GM12878 (cell line): ENCODE measurements at regions not wholly inside any gene's neighbourhood (a gene's known extent, or its start where the extent isn't known, plus 50 kb on each side); places are given as distances from the start of the nearest gene placed in this dataset.

Source experiments
- ATAC-seq: fragments of 200-7000 bp; cut with Tn5 transposase; 3 replicates; pipeline ENCODE4 v1.9.1; 2020; ENCODE audit warnings: mild to moderate bottlenecking, moderate library complexity
- BruUV-seq: library from RNA; stranded (reverse); fragments of 400-500 nt; replicated peaks from 2 replicates; lab custom pipeline; 2021; lab: Mats Ljungman, UMichigan
- CTCF ChIA-PET: fragments of 300-600 bp; sonication (Branson Sonifier 250); formaldehyde crosslinking; extraction: SDS; loops from one replicate; lab custom pipeline; 2021; ENCODE audit warnings: inconsistent platforms; lab: Yijun Ruan, JAX
- POLR2A ChIA-PET: fragments of 350-600 bp; formaldehyde crosslinking; extraction: SDS; loops from one replicate; lab custom pipeline; 2021; ENCODE audit warnings: inconsistent platforms; lab: Charles Lee
- RAD21 ChIA-PET: fragments of 300-600 bp; sonication (Branson Sonifier 250); formaldehyde crosslinking; loops from one replicate; lab custom pipeline; 2023; ENCODE audit warnings: antibody characterized with exemption; ENCODE audit not compliant: unreplicated experiment; lab: Charles Lee
- SMC1A ChIA-PET: fragments of 300-600 bp; sonication (Branson Sonifier 250); formaldehyde crosslinking; loops from one replicate; lab custom pipeline; 2023; ENCODE audit not compliant: unreplicated experiment, uncharacterized antibody; lab: Charles Lee
- DNase-seq: peaks from one replicate; pipeline ENCODE4 v3.0.0-alpha.2; 2011; ENCODE audit warnings: low read depth, low spot score
- FAIRE-seq: peaks from 3 replicates; lab custom pipeline; 2011; peaks lifted over from hg19 to GRCh38; lab: Jason Lieb, UNC
- H2AFZ ChIP-seq: 2 replicates; pipeline ENCODE4 v1.6.0; 2011; ENCODE audit warnings: low read depth, low read length, control low read depth; ENCODE audit not compliant: control insufficient read depth
- H3K27ac ChIP-seq: 2 replicates; pipeline ENCODE4 v1.5.1; 2011; ENCODE audit warnings: control low read depth; ENCODE audit not compliant: control insufficient read depth, insufficient read depth
- H3K27me3 ChIP-seq, 2 experiments: replicated peaks in 1 of 2; 2 replicates each; pipeline versions ENCODE4 v1.6.0 to v1.6.1; 2011; ENCODE audit warnings: low read length in 1 of 2; ENCODE audit not compliant: control insufficient read depth in 2 of 2, insufficient read depth in 2 of 2
- H3K36me3 ChIP-seq, 2 experiments: 2 replicates each; pipeline ENCODE4 v1.5.1; 2011; ENCODE audit warnings: low read length in 1 of 2; ENCODE audit not compliant: control insufficient read depth in 2 of 2, insufficient read depth in 2 of 2
- H3K4me1 ChIP-seq: 2 replicates; pipeline ENCODE4 v1.6.1; 2011; ENCODE audit warnings: mild to moderate bottlenecking, low read length, moderate library complexity, mixed read lengths; ENCODE audit not compliant: control insufficient read depth, insufficient read depth
- H3K4me2 ChIP-seq: 2 replicates; pipeline ENCODE4 v1.6.0; 2011; ENCODE audit warnings: control low read depth; ENCODE audit not compliant: control insufficient read depth, insufficient read depth
- H3K4me3 ChIP-seq: fragments of 200-600 bp; sonication (generic); 2 replicates; pipeline ENCODE4 v1.5.1; 2016
- H3K79me2 ChIP-seq: 2 replicates; pipeline ENCODE4 v1.6.0; 2011; ENCODE audit warnings: low read length; ENCODE audit not compliant: control insufficient read depth, insufficient read depth
- H3K9ac ChIP-seq: 2 replicates; pipeline ENCODE4 v1.8.0; 2011; ENCODE audit warnings: low read length, control low read depth, mixed read lengths; ENCODE audit not compliant: control insufficient read depth, insufficient read depth
- H3K9me3 ChIP-seq: replicated peaks from 3 replicates; pipeline ENCODE4 v1.5.1; 2011; ENCODE audit warnings: mild to moderate bottlenecking, low read length; ENCODE audit not compliant: control insufficient read depth, insufficient read depth
- H4K20me1 ChIP-seq: 2 replicates; pipeline ENCODE4 v1.6.0; 2011; ENCODE audit not compliant: control insufficient read depth, insufficient read depth
- BCLAF1 ChIP-seq: fragments of 450-650 bp; IDR thresholded peaks from 2 replicates; pipeline ENCODE4 v1.6.1; 2017; ENCODE audit warnings: antibody characterized with exemption, mild to moderate bottlenecking, moderate library complexity
- CBX5 ChIP-seq: sonication (generic); IDR thresholded peaks from 2 replicates; pipeline ENCODE4 v1.6.1; 2016; ENCODE audit warnings: low read depth, moderate library complexity, mild to moderate bottlenecking, inconsistent platforms
- CEBPZ ChIP-seq: fragments of 150-350 bp; IDR thresholded peaks from 2 replicates; pipeline ENCODE4 v1.6.1; 2016; ENCODE audit warnings: low read depth, low read length
- EZH2 ChIP-seq: IDR thresholded peaks from 2 replicates; pipeline ENCODE4 v1.6.1; 2012; ENCODE audit warnings: low read depth, mild to moderate bottlenecking, control low read depth, inconsistent platforms, low read length, borderline replicate concordance; ENCODE audit not compliant: control insufficient read depth
- HCFC1 ChIP-seq: fragments of 150-350 bp; IDR thresholded peaks from 2 replicates; pipeline ENCODE4 v1.6.1; 2014; ENCODE audit warnings: low read length
- NFXL1 ChIP-seq: fragments of 450-650 bp; IDR thresholded peaks from 2 replicates; pipeline ENCODE4 v1.6.1; 2017; ENCODE audit warnings: antibody characterized with exemption, mild to moderate bottlenecking, borderline replicate concordance
- SRF ChIP-seq, 2 experiments: IDR thresholded peaks; 2 replicates each; pipeline ENCODE4 v1.6.1; 2011; ENCODE audit warnings: low read depth in 2 of 2, low read length in 2 of 2, mild to moderate bottlenecking in 1 of 2, moderate library complexity in 1 of 2
- TCF7 ChIP-seq: IDR thresholded peaks from 2 replicates; pipeline ENCODE4 v1.6.1; 2014; ENCODE audit warnings: antibody characterized with exemption, borderline replicate concordance
- USF1 ChIP-seq: IDR thresholded peaks from 2 replicates; pipeline ENCODE4 v1.6.1; 2011; ENCODE audit warnings: borderline replicate concordance, low read depth, mild to moderate bottlenecking, moderate library complexity, mixed read lengths, low read length; ENCODE audit not compliant: insufficient read depth; ENCODE audit errors: extremely low read length
- WGBS: methylation state at CpG from one replicate; pipeline ENCODE4 v1.1.6; 2016; ENCODE audit warnings: low lambda C conversion rate; ENCODE audit not compliant: insufficient replicate concordance, insufficient coverage; ENCODE audit errors: missing lambda C conversion rate; 5-methylcytosine and 5-hydroxymethylcytosine counted together
- in situ Hi-C: fragments of 300-500 bp; cut with MboI; formaldehyde crosslinking; loops from 9 replicates; pipeline ENCODE4 v1.14.3; 2018; ENCODE audit warnings: mixed read lengths
- intact Hi-C: fragments of 100-400 bp; cut with micrococcal nuclease; formaldehyde crosslinking; loops from one replicate; pipeline ENCODE4 v1.14.2; 2022; ENCODE audit not compliant: unreplicated experiment

GRCh38 chr11:70886676-70887541 lies 365.5 kb downstream of the SHANK2 start:
- ATAC-seq (no peak), DNase-seq (no peak), FAIRE-seq (no peak)
- POLR2A ChIA-PET: no interaction called here
- in situ Hi-C loops: no loop called here
- H3K4me3 ChIP-seq: no peak overlapping the region
- no peak for TF ChIP-seq SRF (IDR thresholded peaks at IDR 0.05; ENCODE audit: low read depth in 2 of 2, low read length in 2 of 2)
- no peak overlapping the region for H2AFZ ChIP-seq
- CTCF ChIA-PET: no interaction called here
- intact Hi-C loops: loop anchor here (1.0 kb wide), 1 partner anchor 26 kb away; no protein-coding TSS in a partner anchor
- H3K9me3 ChIP-seq: no peaks in the 10 kb centered on the region
- H3K79me2 ChIP-seq: no peaks in the 10 kb centered on the region
- SMC1A ChIA-PET: no interaction called here
- BruUV-seq: no TSS peak
- no peaks in the 10 kb centered on the region for H3K4me1 ChIP-seq
- no peak overlapping the region for H3K9ac ChIP-seq
- H3K27me3 ChIP-seq: no peaks in the 10 kb centered on the region; a peak in 1 of 4 replicates
- H3K27ac ChIP-seq: no peak overlapping the region
- RAD21 ChIA-PET: no interaction called here
- 54% methylated on average over 21 of the region's 21 CpGs for WGBS
- no peaks in the 10 kb centered on the region for H3K36me3 ChIP-seq
- no peaks in the 10 kb centered on the region for H4K20me1 ChIP-seq
- no peak overlapping the region for H3K4me2 ChIP-seq

- Histone ChIP-seq H3K9me3 (no peaks in the 10 kb centered on the region), H3K27me3 (no peaks in the 10 kb centered on the region; a peak in 1 of 4 replicates), H3K4me1 (no peaks in the 10 kb centered on the region), H2AFZ (no peak overlapping the region), H3K27ac (no peak overlapping the region), H3K79me2 (no peaks in the 10 kb centered on the region), H4K20me1 (no peaks in the 10 kb centered on the region), H3K4me2 (no peak overlapping the region), H3K36me3 (no peaks in the 10 kb centered on the region), H3K9ac (no peak overlapping the region), H3K4me3 (no peak overlapping the region)
- ChIA-PET SMC1A (no interaction called here), RAD21 (no interaction called here), POLR2A (no interaction called here), CTCF (no interaction called here)
- DNase-seq: no peak
- ATAC-seq: no peak
- intact Hi-C loops (loop anchor here (1.0 kb wide), 1 partner anchor 26 kb away; no protein-coding TSS in a partner anchor), in situ Hi-C loops (no loop called here)
- WGBS: 23% methylated on average over 2 of the region's 2 CpGs
- TF ChIP-seq NFXL1 (no peak), CBX5 (no peak), BCLAF1 (no peak), HCFC1 (no peak), TCF7 (no peak), CEBPZ (no peak), USF1 (no peak), EZH2 (no peak)
- BruUV-seq: no TSS peak
- no peak for FAIRE-seq
Measured at GRCh38 chr11:70887542-70887827, 364.9 kb downstream of the SHANK2 start.
